ENCODE measurements at regions not wholly inside any gene's neighbourhood (a gene's known extent, or its start where the extent isn't known, plus 50 kb on each side); places are given as distances from the start of the nearest gene placed in this dataset.

GRCh38 chr13:105139048-105139379, 1396.4 kb downstream of the EFNB2 start (continued):
- TF ChIP-seq CHD7 (IDR thresholded peaks at IDR 0.05; ENCODE audit: insufficient replicate concordance, low read length) (no peak), PHF8 (conservative IDR thresholded peaks at IDR 0.05; ENCODE audit: low read depth, low read length) (no peak), NRF1 (IDR thresholded peaks at IDR 0.05; ENCODE audit: low read depth, low read length) (no peak), KDM4A (IDR thresholded peaks at IDR 0.05; ENCODE audit: low read depth, low read length, severe bottlenecking) (no peak)
